Prostate gland (tissue), 2 donors: ENCODE measurements at regions not wholly inside any gene's neighbourhood (a gene's known extent, or its start where the extent isn't known, plus 50 kb on each side); places are given as distances from the start of the nearest gene placed in this dataset.

Experiments used
- POLR2AphosphoS5 ChIP-seq: sonication (generic); formaldehyde crosslinking; IDR thresholded peaks from one replicate; pipeline ENCODE4 v1.6.1; 2017; ENCODE audit warnings: antibody characterized with exemption
- TF ChIP-seq, protein P1 (sequence below), 4 experiments: fragments of 200-600 bp in 2 of 4; fragments of 450-650 bp in 2 of 4; sonication (generic) in 2 of 4; IDR thresholded peaks; 1 replicate in 3 of 4; 2 replicates in 1 of 4; pipeline ENCODE4 v1.5.1; 2016 to 2019; ENCODE audit warnings: antibody characterized with exemption in 4 of 4, mild to moderate bottlenecking in 2 of 4, moderate library complexity in 2 of 4

DNA sequence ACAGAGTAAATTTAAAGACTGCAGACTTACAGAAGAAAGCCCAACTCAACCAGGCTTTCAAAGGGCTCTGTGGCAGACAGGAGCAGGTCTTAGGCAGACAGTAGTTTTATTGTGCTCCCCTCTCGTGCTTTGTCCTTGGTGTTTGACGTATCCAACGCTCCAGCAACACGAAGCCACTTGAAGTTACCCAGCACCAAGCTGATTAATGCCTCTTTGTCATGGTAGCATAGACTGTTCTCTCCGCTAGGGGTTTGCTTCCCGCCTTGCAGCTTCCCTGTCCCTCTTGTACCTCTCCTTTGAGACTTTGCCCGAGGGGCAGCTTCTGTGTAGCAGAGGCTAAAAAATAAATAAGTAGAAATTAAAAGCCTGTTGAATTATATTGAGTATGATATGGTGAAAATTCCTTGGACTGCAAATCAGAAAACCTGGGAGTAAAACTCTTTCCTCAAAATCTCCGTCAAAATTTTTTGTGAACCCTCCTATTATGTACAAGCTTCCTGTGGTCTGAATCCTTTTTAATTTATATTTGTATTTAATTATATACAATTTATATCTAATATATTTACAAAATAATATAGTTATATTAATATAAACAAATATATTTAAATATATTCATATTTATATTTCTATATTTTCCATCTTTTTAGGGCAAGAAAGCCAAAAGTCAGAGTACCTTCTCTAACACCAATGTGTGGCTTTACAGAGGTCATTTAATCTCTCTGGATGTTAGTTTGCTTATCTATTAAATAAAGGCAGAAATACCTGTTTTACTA is 405.4 kb downstream of the DMAC1 start:
- TF ChIP-seq POLR2AphosphoS5: no peak
- TF ChIP-seq, protein P1, sequence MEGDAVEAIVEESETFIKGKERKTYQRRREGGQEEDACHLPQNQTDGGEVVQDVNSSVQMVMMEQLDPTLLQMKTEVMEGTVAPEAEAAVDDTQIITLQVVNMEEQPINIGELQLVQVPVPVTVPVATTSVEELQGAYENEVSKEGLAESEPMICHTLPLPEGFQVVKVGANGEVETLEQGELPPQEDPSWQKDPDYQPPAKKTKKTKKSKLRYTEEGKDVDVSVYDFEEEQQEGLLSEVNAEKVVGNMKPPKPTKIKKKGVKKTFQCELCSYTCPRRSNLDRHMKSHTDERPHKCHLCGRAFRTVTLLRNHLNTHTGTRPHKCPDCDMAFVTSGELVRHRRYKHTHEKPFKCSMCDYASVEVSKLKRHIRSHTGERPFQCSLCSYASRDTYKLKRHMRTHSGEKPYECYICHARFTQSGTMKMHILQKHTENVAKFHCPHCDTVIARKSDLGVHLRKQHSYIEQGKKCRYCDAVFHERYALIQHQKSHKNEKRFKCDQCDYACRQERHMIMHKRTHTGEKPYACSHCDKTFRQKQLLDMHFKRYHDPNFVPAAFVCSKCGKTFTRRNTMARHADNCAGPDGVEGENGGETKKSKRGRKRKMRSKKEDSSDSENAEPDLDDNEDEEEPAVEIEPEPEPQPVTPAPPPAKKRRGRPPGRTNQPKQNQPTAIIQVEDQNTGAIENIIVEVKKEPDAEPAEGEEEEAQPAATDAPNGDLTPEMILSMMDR (IDR thresholded peaks at IDR 0.05): no peak
